ENCODE measurements at regions not wholly inside any gene's neighbourhood (a gene's known extent, or its start where the extent isn't known, plus 50 kb on each side); places are given as distances from the start of the nearest gene placed in this dataset.
"Not testable (repeated sequence)": the region's sequence is repeated elsewhere in the genome, so short reads cannot be mapped to it uniquely, and the experiment has no call there.

DNA sequence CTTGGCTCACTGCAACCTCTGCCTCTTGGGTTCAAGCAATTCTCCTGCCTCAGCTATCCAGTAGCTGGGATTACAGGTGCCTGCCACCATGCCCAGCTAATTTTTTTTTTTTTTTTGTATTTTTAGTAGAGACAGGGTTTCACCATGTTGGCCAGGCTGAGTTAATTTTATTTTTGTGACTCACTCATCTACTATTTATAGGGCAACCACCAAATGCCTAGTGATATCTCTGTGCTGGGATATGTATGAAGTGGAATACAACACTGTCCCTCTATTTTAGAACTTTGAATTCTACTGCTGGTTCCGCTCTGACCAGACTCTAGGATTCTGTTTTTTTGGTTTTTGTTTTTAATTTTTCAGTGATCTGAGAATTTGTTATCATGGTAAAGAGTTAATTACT lies 188.6 kb upstream of the CDH11 start:
- DNase-seq; H3K36me3 Mint-ChIP-seq (ENCODE audit: low read depth): not testable (repeated sequence)

DNA sequence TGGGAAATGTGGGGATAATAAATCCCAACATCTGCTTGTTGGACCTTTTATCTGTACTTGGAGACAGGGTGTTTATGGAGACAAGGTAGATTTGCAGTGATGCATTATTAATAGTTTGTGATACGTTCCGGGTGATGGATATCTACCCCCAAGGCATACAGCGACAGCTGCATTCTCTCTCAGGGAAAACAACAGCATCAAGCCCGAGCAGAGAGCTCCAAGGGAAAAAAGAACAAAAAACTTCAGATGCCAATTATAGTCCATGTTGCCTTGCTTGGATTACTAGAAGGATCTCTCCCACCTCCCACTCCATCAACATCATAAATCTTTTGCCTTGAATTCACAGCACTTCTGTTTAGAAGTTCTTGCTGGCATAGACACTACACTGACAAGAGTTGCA lies 187.5 kb upstream of the CDH11 start:
- no peak for DNase-seq
- no peaks in the 10 kb centered on the region for H3K4me1 Mint-ChIP-seq (ENCODE audit: low read depth)
- H3K9me3 Mint-ChIP-seq: peaks cover 13% of the 10 kb centered on the region
- H3K27me3 Mint-ChIP-seq: no peaks in the 10 kb centered on the region
- H3K27ac Mint-ChIP-seq: no peak overlapping the region
- no peaks in the 10 kb centered on the region for H3K36me3 Mint-ChIP-seq (ENCODE audit: low read depth)
- H3K4me3 Mint-ChIP-seq: no peak overlapping the region

More for the DNA sequence above, 188.6 kb upstream of the CDH11 start:
- not testable (repeated sequence) for H3K4me3 Mint-ChIP-seq; H3K27me3 Mint-ChIP-seq; H3K4me1 Mint-ChIP-seq (ENCODE audit: low read depth); H3K27ac Mint-ChIP-seq
- peaks cover 13% of the 10 kb centered on the region for H3K9me3 Mint-ChIP-seq

DNA sequence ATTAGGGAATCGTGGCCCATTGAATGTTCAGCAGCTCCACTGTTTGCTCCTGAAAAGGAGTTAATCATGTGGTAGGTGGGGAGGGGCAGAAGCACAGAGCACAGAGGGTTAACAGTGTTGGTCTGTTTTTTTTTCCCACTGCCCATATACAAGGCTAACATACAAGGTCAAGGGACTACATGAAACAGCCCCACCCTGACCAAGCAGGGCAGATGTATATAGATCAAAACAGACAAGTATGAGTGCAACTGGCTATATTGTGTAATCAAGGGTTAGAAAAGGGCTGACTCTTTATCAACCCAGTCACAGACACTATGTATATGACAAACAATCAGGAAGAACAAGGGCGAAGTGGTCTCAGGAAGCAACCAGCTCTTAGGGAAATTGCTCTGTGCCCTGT lies 186.6 kb upstream of the CDH11 start:
- no peaks in the 10 kb centered on the region for H3K27me3 Mint-ChIP-seq
- no peak overlapping the region for H3K27ac Mint-ChIP-seq
- no peak for DNase-seq
- H3K9me3 Mint-ChIP-seq: peaks cover 13% of the 10 kb centered on the region
- no peaks in the 10 kb centered on the region for H3K4me1 Mint-ChIP-seq (ENCODE audit: low read depth)
- H3K4me3 Mint-ChIP-seq: no peak overlapping the region
- no peaks in the 10 kb centered on the region for H3K36me3 Mint-ChIP-seq (ENCODE audit: low read depth)

DNA sequence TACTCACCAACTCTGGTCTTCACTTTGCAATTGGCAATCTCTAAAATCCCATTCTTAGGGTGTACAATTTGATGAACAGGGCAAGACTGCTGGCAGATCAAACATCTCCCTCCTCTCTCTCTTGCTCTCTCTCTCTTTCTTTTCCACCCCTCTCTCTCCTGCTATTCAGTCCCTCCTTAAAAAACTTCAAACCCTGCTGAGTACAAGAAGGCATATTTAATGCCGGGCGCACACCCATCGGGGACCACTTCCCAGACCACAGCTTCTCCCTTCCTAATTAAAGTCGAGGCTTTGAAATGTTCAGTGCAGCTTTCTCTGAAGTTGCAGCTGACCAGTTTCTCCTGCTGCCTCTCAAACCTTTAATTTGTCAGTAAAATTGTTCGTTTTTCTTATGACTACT lies 185.4 kb upstream of the CDH11 start:
- Mint-ChIP-seq H3K9me3 (peaks cover 20% of the 10 kb centered on the region), H3K4me1 (ENCODE audit: low read depth) (no peaks in the 10 kb centered on the region), H3K27ac (no peak overlapping the region), H3K4me3 (no peak overlapping the region), H3K36me3 (ENCODE audit: low read depth) (no peaks in the 10 kb centered on the region), H3K27me3 (no peaks in the 10 kb centered on the region)
- DNase-seq: no peak

DNA sequence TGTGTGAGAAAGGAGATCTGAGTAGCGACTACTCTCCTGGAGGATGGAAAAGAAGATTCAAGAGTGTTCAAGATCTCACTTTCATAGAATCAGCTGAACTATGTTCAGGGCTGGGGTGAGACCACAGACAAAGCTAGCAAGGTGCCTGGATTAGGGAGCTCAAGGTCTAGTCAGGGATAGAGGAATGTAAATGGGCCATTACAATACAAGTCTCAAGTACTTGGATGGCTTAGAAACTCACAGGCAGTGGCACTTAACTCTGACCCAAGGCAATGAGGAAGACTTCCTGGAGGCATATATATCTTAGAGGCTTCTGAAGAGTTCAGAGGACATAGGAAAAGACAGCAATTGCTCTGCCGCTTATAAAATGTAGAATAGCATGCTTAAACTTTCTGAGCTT lies 184.9 kb upstream of the CDH11 start:
- no peaks in the 10 kb centered on the region for H3K27me3 Mint-ChIP-seq
- peaks cover 20% of the 10 kb centered on the region for H3K9me3 Mint-ChIP-seq
- DNase-seq: no peak
- H3K36me3 Mint-ChIP-seq (ENCODE audit: low read depth): no peaks in the 10 kb centered on the region
- no peak overlapping the region for H3K4me3 Mint-ChIP-seq
- no peak overlapping the region for H3K27ac Mint-ChIP-seq
- H3K4me1 Mint-ChIP-seq (ENCODE audit: low read depth): no peaks in the 10 kb centered on the region

DNA sequence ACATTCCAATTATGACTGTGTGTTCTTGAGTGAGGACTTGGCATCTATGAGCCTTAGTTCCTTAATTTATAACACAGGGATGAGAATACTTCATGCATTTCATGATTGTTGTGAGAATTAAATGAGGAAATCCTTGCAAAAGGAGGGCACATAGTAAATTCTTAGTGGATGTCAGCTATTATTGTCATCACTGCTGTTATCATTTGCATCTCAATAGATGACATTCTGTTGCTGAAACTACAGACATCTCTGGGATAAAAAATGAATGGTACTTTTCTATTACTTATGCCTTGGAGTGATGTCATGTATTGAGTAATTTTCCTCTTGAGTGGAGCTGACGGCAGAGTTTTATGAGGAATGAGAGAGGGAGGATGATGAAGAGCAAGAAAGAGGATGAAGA lies 184.4 kb upstream of the CDH11 start:
- Mint-ChIP-seq H3K27me3 (no peaks in the 10 kb centered on the region), H3K4me3 (no peak overlapping the region), H3K27ac (no peak overlapping the region), H3K4me1 (ENCODE audit: low read depth) (no peaks in the 10 kb centered on the region), H3K36me3 (ENCODE audit: low read depth) (no peaks in the 10 kb centered on the region), H3K9me3 (peaks cover 20% of the 10 kb centered on the region)
- no peak for DNase-seq

DNA sequence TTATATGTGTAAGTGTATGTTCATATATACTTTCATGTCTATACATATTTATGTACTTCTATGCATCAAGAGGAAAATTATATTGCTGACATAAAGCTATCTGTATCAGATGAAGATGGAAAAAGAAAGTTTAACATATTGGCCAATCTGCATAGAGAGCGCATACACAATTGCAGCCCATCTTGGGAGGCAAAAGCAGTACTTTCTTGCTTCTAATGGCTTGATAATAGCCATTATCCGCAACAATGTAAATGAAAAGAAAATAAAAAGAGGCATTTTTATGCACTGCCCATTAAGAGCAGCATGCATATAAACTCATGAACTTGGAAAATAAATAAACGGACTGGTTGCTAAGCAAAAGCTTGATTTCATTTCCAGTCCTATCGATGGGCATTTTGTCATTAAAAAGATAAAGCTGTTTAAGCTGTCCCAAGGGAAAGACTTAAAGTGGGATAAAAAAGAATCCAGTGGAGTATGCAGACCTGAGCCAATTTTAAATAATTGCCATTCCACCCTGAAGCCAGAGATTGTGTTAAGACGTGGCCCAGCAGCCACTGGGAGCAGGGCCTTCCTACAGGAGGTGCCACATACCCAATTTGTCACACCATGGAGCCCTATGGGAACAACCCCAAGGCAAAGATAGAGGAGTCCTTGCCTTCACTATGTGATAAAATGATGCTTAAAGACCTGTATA lies 183.6 kb upstream of the CDH11 start:
- Mint-ChIP-seq H3K27ac (no peak overlapping the region), H3K36me3 (ENCODE audit: low read depth) (no peaks in the 10 kb centered on the region), H3K9me3 (peaks cover 20% of the 10 kb centered on the region), H3K27me3 (no peaks in the 10 kb centered on the region), H3K4me1 (ENCODE audit: low read depth) (no peaks in the 10 kb centered on the region), H3K4me3 (no peak overlapping the region)
- DNase-seq: no peak

DNA sequence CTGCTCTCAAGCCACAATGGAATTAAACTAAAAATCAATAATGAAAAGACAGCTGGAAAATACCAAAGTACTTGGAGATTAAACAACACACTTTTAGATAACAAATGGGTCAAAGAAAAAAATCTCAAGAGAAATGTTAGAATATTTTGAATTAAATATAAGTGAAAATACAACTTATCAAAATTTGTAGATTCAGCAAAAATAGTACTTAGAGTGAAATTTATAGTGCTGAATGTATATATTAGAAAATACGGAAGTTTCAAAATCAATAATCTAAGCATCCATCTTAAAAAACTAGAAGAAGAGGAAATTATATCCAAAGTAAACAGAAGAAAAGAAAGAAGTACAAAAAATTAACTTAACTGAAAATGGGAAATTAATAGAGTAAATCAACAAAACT lies 179.2 kb upstream of the CDH11 start:
- no peaks in the 10 kb centered on the region for H3K4me1 Mint-ChIP-seq (ENCODE audit: low read depth)
- no peak for DNase-seq
- H3K36me3 Mint-ChIP-seq (ENCODE audit: low read depth): no peaks in the 10 kb centered on the region
- peaks cover 18% of the 10 kb centered on the region for H3K9me3 Mint-ChIP-seq
- H3K27me3 Mint-ChIP-seq: no peaks in the 10 kb centered on the region
- H3K4me3 Mint-ChIP-seq: no peak overlapping the region
- H3K27ac Mint-ChIP-seq: no peak overlapping the region

DNA sequence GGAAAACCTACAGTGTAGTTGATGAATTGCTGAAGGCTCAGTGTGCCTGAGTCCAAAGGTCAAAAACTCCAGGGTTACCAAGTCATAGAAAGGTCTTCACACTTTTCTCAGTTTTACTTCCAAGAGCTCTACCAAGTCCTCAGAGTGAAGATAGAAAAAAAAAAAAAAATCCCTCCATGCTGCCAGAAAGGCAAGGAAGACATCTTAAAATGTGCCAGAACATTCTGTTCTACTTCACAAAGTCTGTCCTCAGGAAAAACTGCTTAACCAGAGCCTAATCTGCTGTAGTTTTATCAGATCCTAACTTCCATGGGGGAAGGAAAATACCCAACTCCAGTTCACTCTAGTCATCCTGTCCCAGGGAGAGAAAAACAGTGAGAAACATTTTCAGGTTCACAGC lies 175.6 kb upstream of the CDH11 start:
- no peak for DNase-seq
- Mint-ChIP-seq H3K27ac (no peak overlapping the region), H3K4me1 (ENCODE audit: low read depth) (no peaks in the 10 kb centered on the region), H3K9me3 (peaks cover 17% of the 10 kb centered on the region), H3K27me3 (no peaks in the 10 kb centered on the region), H3K36me3 (ENCODE audit: low read depth) (no peaks in the 10 kb centered on the region), H3K4me3 (no peak overlapping the region)

DNA sequence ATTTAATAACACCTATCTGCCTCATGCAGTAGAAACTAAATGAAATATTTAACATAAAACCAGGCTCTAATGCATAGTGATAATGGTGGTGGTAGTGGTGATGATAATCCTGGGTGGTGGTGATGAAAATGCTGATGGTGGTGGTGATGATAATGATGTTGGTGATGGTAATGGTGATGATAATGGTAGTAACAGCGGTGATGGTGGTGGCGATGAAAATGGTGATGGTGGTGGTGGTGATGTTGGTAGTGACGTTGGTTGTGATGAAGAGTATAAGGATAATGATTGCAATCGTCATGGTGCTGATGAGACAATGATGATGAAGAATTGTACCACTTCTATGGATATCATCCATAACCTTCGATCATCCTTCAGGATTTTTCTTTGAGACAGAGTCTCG lies 173.7 kb upstream of the CDH11 start:
- Mint-ChIP-seq H3K9me3 (peaks cover 22% of the 10 kb centered on the region), H3K36me3 (ENCODE audit: low read depth) (no peaks in the 10 kb centered on the region), H3K4me1 (ENCODE audit: low read depth) (no peaks in the 10 kb centered on the region), H3K27ac (no peak overlapping the region), H3K4me3 (no peak overlapping the region), H3K27me3 (no peaks in the 10 kb centered on the region)
- no peak for DNase-seq

DNA sequence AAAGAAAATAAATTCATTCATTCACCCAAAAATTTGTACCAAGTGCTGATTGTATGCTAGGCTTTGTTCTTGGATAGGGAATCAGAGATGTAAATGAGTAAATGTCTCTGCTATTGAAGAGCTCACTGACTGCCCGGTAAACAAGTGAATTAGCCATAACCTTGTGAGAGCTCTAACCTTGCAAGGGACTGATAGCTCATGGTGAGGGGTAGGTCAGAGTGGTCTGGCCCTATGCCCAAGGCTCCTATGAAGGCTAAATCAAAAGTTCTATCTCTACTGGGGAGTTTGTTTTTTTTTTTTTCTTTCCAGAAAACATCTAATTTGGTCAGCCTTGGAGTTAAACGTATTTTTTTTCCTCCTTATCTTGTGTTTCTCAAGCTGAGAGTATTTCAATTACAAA lies 172.8 kb upstream of the CDH11 start:
- no peak overlapping the region for H3K27ac Mint-ChIP-seq
- H3K9me3 Mint-ChIP-seq: peaks cover 26% of the 10 kb centered on the region
- no peaks in the 10 kb centered on the region for H3K36me3 Mint-ChIP-seq (ENCODE audit: low read depth)
- no peak for DNase-seq
- H3K4me3 Mint-ChIP-seq: no peak overlapping the region
- H3K27me3 Mint-ChIP-seq: no peaks in the 10 kb centered on the region
- no peaks in the 10 kb centered on the region for H3K4me1 Mint-ChIP-seq (ENCODE audit: low read depth)

DNA sequence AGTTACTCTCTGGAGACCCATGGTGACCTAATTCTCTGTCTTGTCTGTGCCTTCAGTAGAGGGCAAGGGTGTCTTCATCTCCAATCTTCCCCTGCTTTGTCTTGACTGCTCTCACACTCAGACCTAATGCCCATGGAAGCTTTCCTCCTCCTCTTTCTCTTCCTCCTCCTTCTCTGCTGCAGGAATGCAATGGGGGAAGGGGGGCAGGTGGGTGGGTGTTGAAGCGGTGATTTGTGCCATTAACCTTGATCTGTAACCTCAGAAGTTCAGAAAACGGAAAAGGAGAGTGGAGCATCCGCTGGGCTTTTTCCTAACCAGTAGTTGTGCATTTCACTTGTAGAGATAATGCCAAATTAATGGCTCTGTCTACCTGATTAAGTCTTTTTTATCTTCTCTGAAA lies 172.3 kb upstream of the CDH11 start:
- H3K9me3 Mint-ChIP-seq: peaks cover 24% of the 10 kb centered on the region
- DNase-seq: no peak
- H3K27me3 Mint-ChIP-seq: no peaks in the 10 kb centered on the region
- no peaks in the 10 kb centered on the region for H3K4me1 Mint-ChIP-seq (ENCODE audit: low read depth)
- H3K27ac Mint-ChIP-seq: no peak overlapping the region
- no peaks in the 10 kb centered on the region for H3K36me3 Mint-ChIP-seq (ENCODE audit: low read depth)
- no peak overlapping the region for H3K4me3 Mint-ChIP-seq

DNA sequence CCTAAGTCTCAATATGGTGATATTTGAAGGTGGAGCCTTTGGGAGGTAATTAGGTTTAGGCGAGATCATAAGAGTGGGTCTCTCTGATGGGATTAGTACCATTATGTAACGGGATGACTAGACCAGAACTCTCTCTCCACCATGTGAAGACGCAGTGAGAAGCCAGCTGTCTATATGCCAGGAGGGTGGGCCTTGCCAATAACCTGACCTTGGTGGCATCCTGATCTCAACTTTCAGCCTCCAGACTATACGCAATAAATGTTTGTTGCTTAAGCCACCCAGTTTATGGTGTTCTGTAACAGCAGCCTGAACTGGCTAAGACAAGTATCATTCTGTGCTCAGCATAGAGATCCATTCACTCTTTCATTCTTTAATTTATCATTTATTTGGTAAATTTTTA lies 167.2 kb upstream of the CDH11 start:
- Mint-ChIP-seq H3K27ac (no peak overlapping the region), H3K4me3 (no peak overlapping the region), H3K27me3 (no peaks in the 10 kb centered on the region), H3K9me3 (peaks cover 18% of the 10 kb centered on the region), H3K36me3 (ENCODE audit: low read depth) (no peaks in the 10 kb centered on the region), H3K4me1 (ENCODE audit: low read depth) (no peaks in the 10 kb centered on the region)
- no peak for DNase-seq

DNA sequence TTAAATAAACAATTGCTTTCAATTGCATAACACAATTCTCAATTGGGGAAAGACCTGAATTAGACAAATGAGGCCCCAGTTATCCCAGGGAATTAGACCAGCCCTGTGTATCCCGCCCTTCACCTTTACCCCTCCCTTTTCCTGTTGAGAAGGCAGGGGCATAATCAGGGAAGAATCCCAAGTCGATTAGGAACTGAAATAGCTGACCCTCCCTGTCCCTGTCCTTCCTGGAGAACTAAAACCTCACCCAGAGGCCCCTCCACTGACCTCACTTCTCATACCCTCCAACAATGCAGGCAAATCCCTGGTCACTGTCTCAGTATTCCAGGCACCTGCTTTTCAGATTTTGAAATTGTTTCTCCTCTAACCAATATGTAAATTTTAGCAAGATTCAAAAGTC lies 165.4 kb upstream of the CDH11 start:
- Mint-ChIP-seq H3K4me1 (ENCODE audit: low read depth) (no peaks in the 10 kb centered on the region), H3K27me3 (no peaks in the 10 kb centered on the region), H3K27ac (no peak overlapping the region), H3K9me3 (peaks cover 18% of the 10 kb centered on the region), H3K36me3 (ENCODE audit: low read depth) (no peaks in the 10 kb centered on the region), H3K4me3 (no peak overlapping the region)
- DNase-seq: no peak

DNA sequence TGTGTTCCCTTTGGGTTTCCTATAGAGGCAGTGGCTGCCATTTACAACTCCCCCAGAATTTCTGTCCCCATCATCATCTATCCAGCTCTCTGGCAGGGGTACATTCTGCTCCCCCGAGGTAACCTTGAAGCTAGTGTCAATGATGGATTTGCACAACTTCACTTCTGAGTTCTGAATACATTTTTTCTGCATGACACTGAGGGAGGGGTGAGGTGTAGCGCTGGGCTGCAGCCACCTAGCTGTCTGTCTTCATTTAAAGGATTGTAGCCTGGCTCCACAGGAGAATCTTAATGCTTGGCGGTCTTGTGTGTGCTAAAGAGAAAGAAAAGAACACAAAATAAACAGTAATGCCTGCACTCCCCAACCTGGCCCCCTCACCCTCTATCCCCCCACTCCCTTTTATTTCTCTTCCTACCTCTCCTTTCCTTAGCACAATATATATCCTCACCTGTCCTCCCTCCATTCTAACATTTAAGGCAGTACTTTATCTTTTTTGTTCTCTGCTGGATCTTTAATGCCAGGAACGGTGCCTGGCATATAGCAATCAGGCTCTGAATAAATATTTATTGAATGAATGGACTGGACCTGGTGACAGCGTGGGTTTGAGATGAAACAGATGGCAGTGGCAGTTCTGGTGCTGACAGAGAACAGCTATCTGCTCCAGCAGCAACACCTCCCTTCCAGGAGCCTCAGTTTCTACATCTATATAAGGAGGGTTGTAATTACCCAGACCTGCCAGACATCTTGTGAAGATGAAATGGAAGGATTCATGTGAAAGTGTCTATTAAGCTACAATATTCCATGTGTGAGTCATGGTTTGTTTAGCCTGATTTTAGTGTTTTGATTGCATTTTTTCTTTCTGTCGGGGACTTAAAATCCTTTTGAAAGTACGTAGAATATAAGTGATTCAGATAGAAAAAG lies 163.5 kb upstream of the CDH11 start:
- H3K4me1 Mint-ChIP-seq (ENCODE audit: low read depth): no peaks in the 10 kb centered on the region
- H3K4me3 Mint-ChIP-seq: no peak overlapping the region
- no peaks in the 10 kb centered on the region for H3K36me3 Mint-ChIP-seq (ENCODE audit: low read depth)
- peaks cover 12% of the 10 kb centered on the region for H3K9me3 Mint-ChIP-seq
- DNase-seq: no peak
- H3K27ac Mint-ChIP-seq: no peak overlapping the region
- no peaks in the 10 kb centered on the region for H3K27me3 Mint-ChIP-seq
